K562 (cell line): ENCODE measurements at regions not wholly inside any gene's neighbourhood (a gene's known extent, or its start where the extent isn't known, plus 50 kb on each side); places are given as distances from the start of the nearest gene placed in this dataset.

Source experiments
- ATAC-seq: fragments of 200-7000 bp; cut with Tn5 transposase; 3 replicates; pipeline ENCODE4 v1.9.1; 2020; ENCODE audit warnings: moderate library complexity
- BruUV-seq: library from RNA; stranded (reverse); fragments of 400-500 nt; replicated peaks from 2 replicates; lab custom pipeline; 2021; lab: Mats Ljungman, UMichigan
- CTCF ChIA-PET: fragments of 300-600 bp; formaldehyde crosslinking; extraction: SDS; loops from one replicate; lab custom pipeline; 2021; ENCODE audit warnings: low intra/inter-chr PET ratio; lab: Yijun Ruan, JAX
- POLR2A ChIA-PET: fragments of 300-600, 350-650 bp; sonication (Branson Sonifier 250); formaldehyde crosslinking; extraction: SDS; loops from one replicate; lab custom pipeline; 2021; ENCODE audit warnings: antibody characterized with exemption, inconsistent platforms; lab: Yijun Ruan, JAX
- DNase-seq, 4 experiments: peaks; one replicate each; pipeline versions ENCODE4 v3.0.0 to v3.0.0-alpha.2; 2011 to 2018; ENCODE audit warnings: low spot score in 3 of 4, mixed read lengths in 3 of 4; ENCODE audit errors: extremely low read depth in 1 of 4
- FAIRE-seq: peaks from 2 replicates; lab custom pipeline; 2011; peaks lifted over from hg19 to GRCh38; lab: Jason Lieb, UNC
- H2AFZ ChIP-seq: 2 replicates; pipeline ENCODE4 v1.6.0; 2011; ENCODE audit warnings: low read depth, low read length, control low read depth, inconsistent platforms
- H3K27ac ChIP-seq: fragments of 200-600 bp; 3 replicates; pipeline ENCODE4 v1.8.0; 2011; ENCODE audit warnings: low read depth, mild to moderate bottlenecking, control low read depth, inconsistent platforms, low read length, moderate library complexity, mixed read lengths; ENCODE audit errors: extremely low read depth
- H3K27me3 ChIP-seq, 2 experiments: fragments of 300-600 bp in 1 of 2; 2 replicates in 1 of 2; 3 replicates in 1 of 2; pipeline versions ENCODE4 v1.6.0 to v1.8.0; 2011; ENCODE audit warnings: inconsistent platforms in 2 of 2, low read length in 2 of 2, mild to moderate bottlenecking in 1 of 2, mixed read lengths in 1 of 2, moderate library complexity in 1 of 2; ENCODE audit not compliant: control insufficient read depth in 2 of 2, insufficient read depth in 2 of 2
- H3K36me3 ChIP-seq: fragments of 300-600 bp; 3 replicates; pipeline ENCODE4 v1.8.0; 2011; ENCODE audit warnings: mild to moderate bottlenecking, low read length, inconsistent platforms; ENCODE audit not compliant: control insufficient read depth, insufficient read depth
- H3K4me1 ChIP-seq, 2 experiments: fragments of 200-600 bp in 1 of 2; replicated peaks in 1 of 2; 2 replicates in 1 of 2; 3 replicates in 1 of 2; pipeline versions ENCODE4 v1.5.1 to v1.8.0; 2011; ENCODE audit warnings: inconsistent platforms in 2 of 2, low read length in 2 of 2, mild to moderate bottlenecking in 1 of 2, mixed read lengths in 1 of 2, moderate library complexity in 1 of 2; ENCODE audit not compliant: control insufficient read depth in 2 of 2, insufficient read depth in 2 of 2
- H3K4me2 ChIP-seq: 2 replicates; pipeline ENCODE4 v1.6.1; 2011; ENCODE audit warnings: low read length, control low read depth, inconsistent platforms, mixed read lengths; ENCODE audit not compliant: insufficient read depth
- H3K4me3 ChIP-seq: fragments of 200-600 bp; sonication (generic), shearing (Covaris generic); 2 replicates; pipeline ENCODE4 v1.5.1; 2016; ENCODE audit warnings: control low read depth, inconsistent platforms
- H3K79me2 ChIP-seq: fragments of 200-600 bp; 3 replicates; pipeline ENCODE4 v1.8.0; 2011; ENCODE audit warnings: low read length, inconsistent platforms; ENCODE audit not compliant: control insufficient read depth, insufficient read depth
- H3K9ac ChIP-seq, 2 experiments: 2 replicates each; pipeline versions ENCODE4 v1.6.0 to v1.6.1; 2011; ENCODE audit warnings: low read depth in 2 of 2, low read length in 2 of 2, control low read depth in 1 of 2, inconsistent platforms in 1 of 2, mild to moderate bottlenecking in 1 of 2, mixed read lengths in 1 of 2; ENCODE audit not compliant: insufficient read depth in 1 of 2
- H3K9me1 ChIP-seq: one replicate; pipeline ENCODE4 v1.6.0; 2011; ENCODE audit warnings: inconsistent platforms, mild to moderate bottlenecking, low read length, moderate library complexity; ENCODE audit not compliant: control insufficient read depth, insufficient read depth
- H3K9me3 ChIP-seq: replicated peaks from 2 replicates; pipeline ENCODE4 v1.5.1; 2011; ENCODE audit warnings: low read depth, low read length, inconsistent platforms; ENCODE audit not compliant: control insufficient read depth, insufficient read depth
- H4K20me1 ChIP-seq: replicated peaks from 2 replicates; pipeline ENCODE4 v1.6.1; 2011; ENCODE audit warnings: low read length, inconsistent platforms, mixed read lengths; ENCODE audit not compliant: control insufficient read depth, insufficient read depth
- ARID4B ChIP-seq: sonication (generic); formaldehyde crosslinking; IDR thresholded peaks from 2 replicates; pipeline ENCODE4 v1.8.0; 2022; ENCODE audit warnings: mild to moderate bottlenecking, missing genetic modification reagents
- ARNT ChIP-seq, 2 experiments: fragments of 450-650 bp; IDR thresholded peaks; 2 replicates each; pipeline ENCODE4 v1.6.1; 2016; ENCODE audit warnings: mild to moderate bottlenecking in 1 of 2
- CAMTA2 ChIP-seq: fragments of 250-450 bp; sonication (Bioruptor Pico); conservative IDR thresholded peaks from 2 replicates; pipeline ENCODE4 v1.5.1; 2022
- CBX1 ChIP-seq: sonication (generic); IDR thresholded peaks from 2 replicates; pipeline ENCODE4 v1.6.1; 2016; ENCODE audit warnings: antibody characterized with exemption, low read depth, mild to moderate bottlenecking
- FOXA1 ChIP-seq: fragments of 450-650 bp; IDR thresholded peaks from 2 replicates; pipeline ENCODE4 v1.6.1; 2016; ENCODE audit warnings: mild to moderate bottlenecking, borderline replicate concordance
- HIVEP1 ChIP-seq: fragments of 250-450 bp; sonication (Bioruptor Pico); IDR thresholded peaks from 2 replicates; pipeline ENCODE4 v1.4.0; 2020; ENCODE audit warnings: mild to moderate bottlenecking
- KDM1A ChIP-seq, 2 experiments: fragments of 450-650 bp; IDR thresholded peaks; 2 replicates each; pipeline ENCODE4 v1.6.1; 2016; ENCODE audit warnings: mild to moderate bottlenecking in 2 of 2
- MITF ChIP-seq: IDR thresholded peaks from 2 replicates; pipeline ENCODE4 v1.6.1; 2014; ENCODE audit warnings: antibody characterized with exemption
- PBX2 ChIP-seq, 2 experiments: IDR thresholded peaks in 1 of 2; conservative IDR thresholded peaks in 1 of 2; 2 replicates each; pipeline ENCODE4 v1.6.1; 2016; ENCODE audit warnings: low read depth in 2 of 2, mild to moderate bottlenecking in 1 of 2, missing compliant biosample characterization in 1 of 2, missing genetic modification characterization in 1 of 2, moderate library complexity in 1 of 2
- RBFOX2 ChIP-seq: fragments of 200-400 bp; formaldehyde crosslinking; IDR thresholded peaks from 2 replicates; pipeline ENCODE4 v1.6.1; 2017; ENCODE audit warnings: low read depth, mild to moderate bottlenecking, low read length, moderate library complexity
- ZNF449 ChIP-seq: fragments of 250-450 bp; sonication (Bioruptor Pico); IDR thresholded peaks from 2 replicates; pipeline ENCODE4 v1.8.0; 2022; ENCODE audit warnings: moderate library complexity, mild to moderate bottlenecking, inconsistent platforms
- ZNF699 ChIP-seq: fragments of 250-450 bp; sonication (Bioruptor Pico); IDR thresholded peaks from 2 replicates; pipeline ENCODE4 v1.8.0; 2021; ENCODE audit warnings: mild to moderate bottlenecking, moderate library complexity; ENCODE audit not compliant: insufficient replicate concordance
- ZNF707 ChIP-seq: fragments of 250-450 bp; sonication (Bioruptor Pico); conservative IDR thresholded peaks from 2 replicates; pipeline ENCODE4 v1.8.0; 2022; ENCODE audit warnings: inconsistent platforms, mild to moderate bottlenecking, moderate library complexity
- WGBS: fragments of 100-300 bp; shearing (Covaris generic); methylation state at CpG from one replicate; pipeline ENCODE4 v1.1.6; 2016; ENCODE audit warnings: low coverage, mixed read lengths; ENCODE audit not compliant: insufficient coverage; ENCODE audit errors: missing lambda C conversion rate; 5-methylcytosine and 5-hydroxymethylcytosine counted together
- in situ Hi-C: fragments of 300-500 bp; cut with MboI; formaldehyde crosslinking; loops from 4 replicates; pipeline ENCODE4 v1.15.0; 2018; ENCODE audit warnings: inconsistent platforms, mixed read lengths
- intact Hi-C: fragments of 100-400 bp; cut with micrococcal nuclease; formaldehyde crosslinking; loops from 2 replicates; pipeline ENCODE4 v1.14.2; 2022

GRCh38 chr3:151962352-151962751 lies 88.9 kb downstream of the SUCNR1 start:
- WGBS = 4% methylated on average over 1 of the region's 1 CpG
- Histone ChIP-seq H3K36me3 (no peaks in the 10 kb centered on the region), H3K79me2 (no peaks in the 10 kb centered on the region), H3K9me3 (no peaks in the 10 kb centered on the region), H3K4me3 (no peak overlapping the region), H3K9me1 (no peaks in the 10 kb centered on the region), H3K4me1 (no peaks in the 10 kb centered on the region), H3K27me3 (no peaks in the 10 kb centered on the region), H3K27ac (no peak overlapping the region), H4K20me1 (no peaks in the 10 kb centered on the region), H2AFZ (no peak overlapping the region), H3K9ac (no peak overlapping the region), H3K4me2 (no peak overlapping the region)
- intact Hi-C loops = no loop called here
- ChIA-PET POLR2A (no interaction called here), CTCF (no interaction called here)
- BruUV-seq = no TSS peak
- in situ Hi-C loops = no loop called here
- no peak for FAIRE-seq
- ATAC-seq = no peak
- no peak for DNase-seq
- TF ChIP-seq ZNF449 (CRISPR knock-in tag) (no peak), MITF (no peak), CAMTA2 (CRISPR knock-in tag) (no peak), ARID4B (CRISPR knock-in tag) (no peak), HIVEP1 (CRISPR knock-in tag) (no peak), FOXA1 (no peak), RBFOX2 (no peak), ARNT (IDR thresholded peaks at IDR 0.05) (no peak), PBX2 (CRISPR knock-in tag; IDR thresholded peaks at IDR 0.05; ENCODE audit: low read depth) (no peak), PBX2 (tag; conservative IDR thresholded peaks at IDR 0.05; ENCODE audit: low read depth) (no peak), ZNF707 (CRISPR knock-in tag) (no peak), CBX1 (no peak), KDM1A (IDR thresholded peaks at IDR 0.05) (no peak), ZNF699 (CRISPR knock-in tag) (no peak)
